ENCODE measurements at regions not wholly inside any gene's neighbourhood (a gene's known extent, or its start where the extent isn't known, plus 50 kb on each side); places are given as distances from the start of the nearest gene placed in this dataset.

GRCh38 chr18:77373730-77374445, 124.2 kb downstream of the GALR1 start (continued):
- TF ChIP-seq BCLAF1 (IDR thresholded peaks at IDR 0.05) (no peak), ZBTB49 (CRISPR knock-in tag; IDR thresholded peaks at IDR 0.05; ENCODE audit: borderline replicate concordance) (no peak), ZNF766 (CRISPR knock-in tag; IDR thresholded peaks at IDR 0.05; ENCODE audit: borderline replicate concordance) (no peak), FOSL1 (CRISPR knock-in tag; IDR thresholded peaks at IDR 0.05; ENCODE audit: borderline replicate concordance) (no peak)
- TF ChIP-seq, protein P1, sequence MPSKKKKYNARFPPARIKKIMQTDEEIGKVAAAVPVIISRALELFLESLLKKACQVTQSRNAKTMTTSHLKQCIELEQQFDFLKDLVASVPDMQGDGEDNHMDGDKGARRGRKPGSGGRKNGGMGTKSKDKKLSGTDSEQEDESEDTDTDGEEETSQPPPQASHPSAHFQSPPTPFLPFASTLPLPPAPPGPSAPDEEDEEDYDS (CRISPR knock-in tag; IDR thresholded peaks at IDR 0.05), result no peak
- TF ChIP-seq, protein P2, sequence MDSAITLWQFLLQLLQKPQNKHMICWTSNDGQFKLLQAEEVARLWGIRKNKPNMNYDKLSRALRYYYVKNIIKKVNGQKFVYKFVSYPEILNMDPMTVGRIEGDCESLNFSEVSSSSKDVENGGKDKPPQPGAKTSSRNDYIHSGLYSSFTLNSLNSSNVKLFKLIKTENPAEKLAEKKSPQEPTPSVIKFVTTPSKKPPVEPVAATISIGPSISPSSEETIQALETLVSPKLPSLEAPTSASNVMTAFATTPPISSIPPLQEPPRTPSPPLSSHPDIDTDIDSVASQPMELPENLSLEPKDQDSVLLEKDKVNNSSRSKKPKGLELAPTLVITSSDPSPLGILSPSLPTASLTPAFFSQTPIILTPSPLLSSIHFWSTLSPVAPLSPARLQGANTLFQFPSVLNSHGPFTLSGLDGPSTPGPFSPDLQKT (CRISPR knock-in tag; IDR thresholded peaks at IDR 0.05; ENCODE audit: borderline replicate concordance), result no peak
- TF ChIP-seq, protein P3, sequence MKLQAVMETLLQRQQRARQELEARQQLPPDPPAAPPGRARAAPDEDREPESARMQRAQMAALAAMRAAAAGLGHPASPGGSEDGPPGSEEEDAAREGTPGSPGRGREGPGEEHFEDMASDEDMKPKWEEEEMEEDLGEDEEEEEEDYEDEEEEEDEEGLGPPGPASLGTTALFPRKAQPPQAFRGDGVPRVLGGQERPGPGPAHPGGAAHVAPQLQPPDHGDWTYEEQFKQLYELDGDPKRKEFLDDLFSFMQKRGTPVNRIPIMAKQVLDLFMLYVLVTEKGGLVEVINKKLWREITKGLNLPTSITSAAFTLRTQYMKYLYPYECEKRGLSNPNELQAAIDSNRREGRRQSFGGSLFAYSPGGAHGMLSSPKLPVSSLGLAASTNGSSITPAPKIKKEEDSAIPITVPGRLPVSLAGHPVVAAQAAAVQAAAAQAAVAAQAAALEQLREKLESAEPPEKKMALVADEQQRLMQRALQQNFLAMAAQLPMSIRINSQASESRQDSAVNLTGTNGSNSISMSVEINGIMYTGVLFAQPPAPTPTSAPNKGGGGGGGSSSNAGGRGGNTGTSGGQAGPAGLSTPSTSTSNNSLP (IDR thresholded peaks at IDR 0.05; ENCODE audit: low read depth, low read length), result no peak

Measured in HepG2 (cell line).